B cell (primary cell): ENCODE measurements at regions not wholly inside any gene's neighbourhood (a gene's known extent, or its start where the extent isn't known, plus 50 kb on each side); places are given as distances from the start of the nearest gene placed in this dataset.

ENCODE experiments used
- ATAC-seq: fragments of 200-7000 bp; cut with Tn5 transposase; one replicate; pipeline ENCODE4 v1.10.0; 2021; ENCODE audit warnings: low read depth, mild to moderate bottlenecking, moderate number of reproducible peaks, moderate library complexity
- CTCF ChIA-PET: fragments of 350-600 bp; sonication (Branson Sonifier 250); formaldehyde crosslinking; loops from one replicate; lab custom pipeline; 2021; ENCODE audit warnings: antibody characterized with exemption, inconsistent platforms; lab: Charles Lee
- POLR2A ChIA-PET: fragments of 350-600 bp; sonication (Branson Sonifier 250); formaldehyde crosslinking; loops from one replicate; lab custom pipeline; 2021; ENCODE audit warnings: antibody characterized with exemption; lab: Charles Lee
- DNase-seq: peaks from one replicate; pipeline ENCODE4 v3.0.0; 2013
- H2AFZ ChIP-seq: 2 replicates; pipeline ENCODE4 v1.6.1; 2012; ENCODE audit warnings: mild to moderate bottlenecking, low read depth, low read length; ENCODE audit not compliant: insufficient read depth, poor library complexity, severe bottlenecking
- H3K27ac ChIP-seq, 2 donors: 1 replicate in 1 of 2; 2 replicates in 1 of 2; pipeline ENCODE4 v1.5.1; 2012 to 2013; ENCODE audit warnings: low read length in 2 of 2, mild to moderate bottlenecking in 2 of 2, moderate library complexity in 1 of 2
- H3K27me3 ChIP-seq, 4 experiments: fragments of 200-600 bp in 1 of 4; sonication (generic) in 1 of 4; replicated peaks in 1 of 4; 1 replicate in 2 of 4; 2 replicates in 2 of 4; pipeline versions ENCODE4 v1.6.1 to v1.7.0; 2013 to 2016; ENCODE audit warnings: low read length in 3 of 4, mild to moderate bottlenecking in 2 of 4, mixed read lengths in 1 of 4, moderate library complexity in 1 of 4; ENCODE audit not compliant: insufficient read depth in 4 of 4, control insufficient read depth in 3 of 4; ENCODE audit errors: control extremely low read depth in 1 of 4
- H3K36me3 ChIP-seq, 2 experiments: replicated peaks in 1 of 2; 1 replicate in 1 of 2; 2 replicates in 1 of 2; pipeline versions ENCODE4 v1.6.1 to v1.7.1; 2013; ENCODE audit warnings: low read length in 1 of 2; ENCODE audit not compliant: insufficient read depth in 2 of 2, control insufficient read depth in 1 of 2; ENCODE audit errors: control extremely low read depth in 1 of 2, extremely low read depth in 1 of 2
- H3K4me1 ChIP-seq, 2 donors: fragments of 200-600 bp in 1 of 2; sonication (generic) in 1 of 2; 1 replicate in 1 of 2; 2 replicates in 1 of 2; pipeline versions ENCODE4 v1.5.1 to v1.6.1; 2013 to 2017; ENCODE audit warnings: low read length in 2 of 2; ENCODE audit not compliant: control insufficient read depth in 2 of 2, insufficient read depth in 2 of 2
- H3K4me2 ChIP-seq: replicated peaks from 2 replicates; pipeline ENCODE3; 2012; ENCODE audit warnings: mild to moderate bottlenecking, low read depth, low read length; ENCODE audit not compliant: poor library complexity, severe bottlenecking
- H3K4me3 ChIP-seq, 5 experiments: fragments of 200-600 bp in 1 of 5; sonication (generic) in 1 of 5; 1 replicate in 3 of 5; 2 replicates in 2 of 5; pipeline versions ENCODE4 v1.5.1 to v1.7.0; 2011 to 2016; ENCODE audit warnings: low read length in 4 of 5, mild to moderate bottlenecking in 4 of 5, low read depth in 2 of 5, control low read depth in 1 of 5, moderate library complexity in 1 of 5; ENCODE audit not compliant: insufficient read depth in 1 of 5; ENCODE audit errors: control extremely low read depth in 1 of 5, extremely low read depth in 1 of 5
- H3K79me2 ChIP-seq: fragments of 200-600 bp; sonication (generic); one replicate; pipeline ENCODE4 v1.6.0; 2016; ENCODE audit warnings: low read length; ENCODE audit not compliant: control insufficient read depth, insufficient read depth
- H3K9ac ChIP-seq: fragments of 200-600 bp; sonication (generic); 2 replicates; pipeline ENCODE4 v1.6.1; 2017; ENCODE audit warnings: mild to moderate bottlenecking, low read length, moderate library complexity
- H3K9me3 ChIP-seq, 3 donors: one replicate each; pipeline versions ENCODE4 v1.6.1 to v1.7.1; 2013; ENCODE audit warnings: low read length in 2 of 3; ENCODE audit not compliant: control insufficient read depth in 2 of 3, insufficient read depth in 1 of 3; ENCODE audit errors: control extremely low read depth in 1 of 3
- H4K20me1 ChIP-seq: 2 replicates; pipeline ENCODE4 v1.6.0; 2012; ENCODE audit warnings: mild to moderate bottlenecking, low read length; ENCODE audit not compliant: insufficient read depth, control insufficient read depth, poor library complexity, severe bottlenecking
- H3K27ac Mint-ChIP-seq: one replicate; pipeline ENCODE4 v1.8.0; 2021; ENCODE audit warnings: mixed read lengths
- H3K27me3 Mint-ChIP-seq: one replicate; pipeline ENCODE4 v1.8.0; 2021; ENCODE audit warnings: mixed read lengths
- H3K4me1 Mint-ChIP-seq: one replicate; pipeline ENCODE4 v1.8.0; 2021; ENCODE audit warnings: mixed read lengths
- H3K4me3 Mint-ChIP-seq: one replicate; pipeline ENCODE4 v1.8.0; 2021; ENCODE audit warnings: mixed read lengths
- H3K9me3 Mint-ChIP-seq: one replicate; pipeline ENCODE4 v1.8.0; 2022; ENCODE audit warnings: mixed read lengths; ENCODE audit not compliant: insufficient read depth
- EZH2 ChIP-seq: IDR thresholded peaks from 2 replicates; pipeline ENCODE4 v1.6.1; 2012; ENCODE audit warnings: borderline replicate concordance, low read depth, mild to moderate bottlenecking, moderate library complexity, low read length; ENCODE audit not compliant: insufficient read depth, poor library complexity, severe bottlenecking
- WGBS: methylation state at CpG from one replicate; pipeline ENCODE4 v1.1.5; 2013; ENCODE audit warnings: missing lambda C conversion rate; ENCODE audit not compliant: insufficient coverage; 5-methylcytosine and 5-hydroxymethylcytosine counted together
- intact Hi-C: fragments of 100-400 bp; cut with micrococcal nuclease; formaldehyde crosslinking; loops from one replicate; pipeline ENCODE4 v1.10.0; 2022
- TF ChIP-seq, protein P1 (sequence below): fragments of 200-600 bp; IDR thresholded peaks from one replicate; pipeline ENCODE4 v1.8.0; 2022; ENCODE audit warnings: antibody characterized with exemption, mild to moderate bottlenecking

- POLR2A ChIA-PET, result no interaction called here
- no peak overlapping the region for H3K4me3 Mint-ChIP-seq
- no peaks in the 10 kb centered on the region for H3K27me3 ChIP-seq
- H3K9me3 Mint-ChIP-seq, result no peaks in the 10 kb centered on the region
- no peaks in the 10 kb centered on the region for H4K20me1 ChIP-seq
- H3K9me3 ChIP-seq, result no peaks in the 10 kb centered on the region
- no peaks in the 10 kb centered on the region for H3K27me3 Mint-ChIP-seq
- no peak overlapping the region for H3K9ac ChIP-seq
- intact Hi-C loops, result no loop called here
- CTCF ChIA-PET, result no interaction called here
- no peaks in the 10 kb centered on the region for H3K4me1 Mint-ChIP-seq
- no peak overlapping the region for H3K4me3 ChIP-seq
- H3K27ac Mint-ChIP-seq, result no peak overlapping the region
- TF ChIP-seq EZH2, result no peak
- TF ChIP-seq, protein P1, sequence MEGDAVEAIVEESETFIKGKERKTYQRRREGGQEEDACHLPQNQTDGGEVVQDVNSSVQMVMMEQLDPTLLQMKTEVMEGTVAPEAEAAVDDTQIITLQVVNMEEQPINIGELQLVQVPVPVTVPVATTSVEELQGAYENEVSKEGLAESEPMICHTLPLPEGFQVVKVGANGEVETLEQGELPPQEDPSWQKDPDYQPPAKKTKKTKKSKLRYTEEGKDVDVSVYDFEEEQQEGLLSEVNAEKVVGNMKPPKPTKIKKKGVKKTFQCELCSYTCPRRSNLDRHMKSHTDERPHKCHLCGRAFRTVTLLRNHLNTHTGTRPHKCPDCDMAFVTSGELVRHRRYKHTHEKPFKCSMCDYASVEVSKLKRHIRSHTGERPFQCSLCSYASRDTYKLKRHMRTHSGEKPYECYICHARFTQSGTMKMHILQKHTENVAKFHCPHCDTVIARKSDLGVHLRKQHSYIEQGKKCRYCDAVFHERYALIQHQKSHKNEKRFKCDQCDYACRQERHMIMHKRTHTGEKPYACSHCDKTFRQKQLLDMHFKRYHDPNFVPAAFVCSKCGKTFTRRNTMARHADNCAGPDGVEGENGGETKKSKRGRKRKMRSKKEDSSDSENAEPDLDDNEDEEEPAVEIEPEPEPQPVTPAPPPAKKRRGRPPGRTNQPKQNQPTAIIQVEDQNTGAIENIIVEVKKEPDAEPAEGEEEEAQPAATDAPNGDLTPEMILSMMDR, result no peak
- ATAC-seq (no peak), DNase-seq (no peak)
- H3K27ac ChIP-seq, result no peak overlapping the region
- WGBS, result no CpG with 5 or more reads among the region's 1 CpG
- H3K36me3 ChIP-seq, result no peaks in the 10 kb centered on the region
- no peak overlapping the region for H2AFZ ChIP-seq
- no peak overlapping the region for H3K4me2 ChIP-seq
- H3K79me2 ChIP-seq, result no peaks in the 10 kb centered on the region
- H3K4me1 ChIP-seq, result no peaks in the 10 kb centered on the region
These were observed 695.5 kb downstream of the SLCO4C1 start for GRCh38 chr5:101600614-101601013.

GRCh38 chr5:101590384-101590783 is 687.3 kb upstream of the ST8SIA4 start:
- H3K9me3 Mint-ChIP-seq, result no peaks in the 10 kb centered on the region
- no peak overlapping the region for H2AFZ ChIP-seq
- POLR2A ChIA-PET, result no interaction called here

More at GRCh38 chr5:101590384-101590783, 687.3 kb upstream of the ST8SIA4 start:
- H3K4me2 ChIP-seq, result no peak overlapping the region
- H3K4me3 ChIP-seq, result no peak overlapping the region
- ATAC-seq (no peak), DNase-seq (no peak)
- no peaks in the 10 kb centered on the region for H3K36me3 ChIP-seq
- Mint-ChIP-seq H3K27me3 (no peaks in the 10 kb centered on the region), H3K4me1 (no peaks in the 10 kb centered on the region), H3K4me3 (no peak overlapping the region), H3K27ac (no peak overlapping the region)
- H3K9me3 ChIP-seq, result peaks cover 0 to 6% (median 0%) of the 10 kb centered on the region in 3 donors
- CTCF ChIA-PET, result no interaction called here
- H3K27me3 ChIP-seq, result no peaks in the 10 kb centered on the region
- WGBS, result 83% methylated on average over 1 of the region's 1 CpG
- H3K27ac ChIP-seq, result no peak overlapping the region
- no peak overlapping the region for H3K9ac ChIP-seq
- H3K4me1 ChIP-seq, result no peaks in the 10 kb centered on the region
- H3K79me2 ChIP-seq, result no peaks in the 10 kb centered on the region
- TF ChIP-seq, protein P1, result no peak
- TF ChIP-seq EZH2, result no peak
- intact Hi-C loops, result no loop called here
- H4K20me1 ChIP-seq, result no peaks in the 10 kb centered on the region
